Sigmoid colon (tissue), 6 donors: ENCODE measurements at regions not wholly inside any gene's neighbourhood (a gene's known extent, or its start where the extent isn't known, plus 50 kb on each side); places are given as distances from the start of the nearest gene placed in this dataset.

ENCODE experiments used
- DNase-seq: peaks from one replicate; pipeline ENCODE4 v3.0.0-alpha.2; 2019
- H3K27ac ChIP-seq, 4 donors: fragments of 200-600 bp; sonication (generic); one replicate each; pipeline ENCODE4 v1.5.1; 2016 to 2019; ENCODE audit warnings: mild to moderate bottlenecking in 1 of 4
- H3K27me3 ChIP-seq, 3 donors: fragments of 200-600 bp; sonication (generic); one replicate each; pipeline ENCODE4 v1.5.1; 2019; ENCODE audit warnings: mild to moderate bottlenecking in 1 of 3
- H3K36me3 ChIP-seq, 4 donors: fragments of 200-600 bp; sonication (generic); one replicate each; pipeline ENCODE4 v1.5.1; 2016 to 2019
- H3K4me1 ChIP-seq, 4 donors: fragments of 200-600 bp; sonication (generic); one replicate each; pipeline ENCODE4 v1.5.1; 2017 to 2019
- H3K4me3 ChIP-seq, 4 donors: fragments of 200-600 bp; sonication (generic); one replicate each; pipeline ENCODE4 v1.5.1; 2017 to 2019; ENCODE audit warnings: mild to moderate bottlenecking in 2 of 4, moderate library complexity in 1 of 4
- H3K9me3 ChIP-seq, 4 donors: fragments of 200-600 bp in 3 of 4; sonication (generic) in 3 of 4; one replicate each; pipeline versions ENCODE4 v1.5.1 to v1.6.1; 2013 to 2019
- CTCF ChIP-seq, 4 experiments: fragments of 450-650 bp in 3 of 4; fragments of 200-600 bp in 1 of 4; IDR thresholded peaks; one replicate each; pipeline ENCODE4 v1.5.1; 2016 to 2019; ENCODE audit warnings: antibody characterized with exemption in 4 of 4, mild to moderate bottlenecking in 3 of 4, moderate library complexity in 2 of 4
- EP300 ChIP-seq, 4 donors: sonication (generic); formaldehyde crosslinking; IDR thresholded peaks; one replicate each; pipeline ENCODE4 v1.6.1; 2017; ENCODE audit warnings: antibody characterized with exemption in 4 of 4
- POLR2A ChIP-seq, 2 donors: fragments of 450-650 bp; IDR thresholded peaks; one replicate each; pipeline ENCODE4 v1.6.1; 2016; ENCODE audit warnings: antibody characterized with exemption in 2 of 2, mild to moderate bottlenecking in 2 of 2, moderate library complexity in 2 of 2
- POLR2AphosphoS5 ChIP-seq, 4 donors: sonication (generic); formaldehyde crosslinking; IDR thresholded peaks; one replicate each; pipeline ENCODE4 v1.6.1; 2017; ENCODE audit warnings: antibody characterized with exemption in 4 of 4
- WGBS, 2 donors: extraction: QIAGEN DNeasy Blood & Tissue Kit; methylation state at CpG; one replicate each; pipeline ENCODE4 v1.1.7; 2013; 5-methylcytosine and 5-hydroxymethylcytosine counted together
- intact Hi-C: fragments of 100-400 bp; cut with DNase I; formaldehyde crosslinking; loops from one replicate; pipeline ENCODE4 v1.15.1; 2023
- donor health status: healthy with polysubstance abuse.
- donor health status: healthy.

- no peaks in the 10 kb centered on the region for H3K9me3 ChIP-seq
- H3K27ac ChIP-seq: peak overlapping the region in 1 of 4 donors; percentile 28
- intact Hi-C loops: no loop called here
- H3K36me3 ChIP-seq: no peaks in the 10 kb centered on the region
- DNase-seq: peak; percentile 79
- H3K4me3 ChIP-seq: no peak overlapping the region
- WGBS, 2 donors: 11 to 43% methylated on average over 7 of the region's 7 CpGs
- H3K4me1 ChIP-seq: peaks cover 0 to 65% (median 38%) of the 10 kb centered on the region in 4 donors
- H3K27me3 ChIP-seq: no peaks in the 10 kb centered on the region
- TF ChIP-seq CTCF (IDR thresholded peaks at IDR 0.05) (no peak), POLR2A (IDR thresholded peaks at IDR 0.05) (no peak), EP300 (IDR thresholded peaks at IDR 0.05) (peak; percentile 32 to 90 (median 64)), POLR2AphosphoS5 (IDR thresholded peaks at IDR 0.05) (peak; percentile 96 to 100 (median 99))
These were observed 106.4 kb upstream of the KCNG1 start for GRCh38 chr20:51129147-51129776.

GRCh38 chr20:51128198-51128597, 105.3 kb upstream of the KCNG1 start:
- H3K27ac ChIP-seq: no peak overlapping the region
- 65 to 71% methylated on average over 4 of the region's 4 CpGs for WGBS, 2 donors
- intact Hi-C loops: no loop called here
- no peaks in the 10 kb centered on the region for H3K9me3 ChIP-seq
- H3K4me1 ChIP-seq: peaks cover 0 to 74% (median 40%) of the 10 kb centered on the region in 4 donors
- no peak overlapping the region for H3K4me3 ChIP-seq
- H3K36me3 ChIP-seq: no peaks in the 10 kb centered on the region
- no peak for DNase-seq
- no peaks in the 10 kb centered on the region for H3K27me3 ChIP-seq
- TF ChIP-seq EP300 (IDR thresholded peaks at IDR 0.05): no peak
- no peak for TF ChIP-seq POLR2AphosphoS5 (IDR thresholded peaks at IDR 0.05)
- TF ChIP-seq CTCF (IDR thresholded peaks at IDR 0.05): no peak
- TF ChIP-seq POLR2A (IDR thresholded peaks at IDR 0.05): no peak

GRCh38 chr20:51127713-51128112, 104.8 kb upstream of the KCNG1 start:
- TF ChIP-seq EP300 (IDR thresholded peaks at IDR 0.05) (no peak), CTCF (IDR thresholded peaks at IDR 0.05) (no peak), POLR2A (IDR thresholded peaks at IDR 0.05) (no peak), POLR2AphosphoS5 (IDR thresholded peaks at IDR 0.05) (no peak)
- DNase-seq: no peak
- H3K4me1 ChIP-seq: peaks cover 0 to 78% (median 45%) of the 10 kb centered on the region in 4 donors
- H3K27me3 ChIP-seq: no peaks in the 10 kb centered on the region
- H3K36me3 ChIP-seq: no peaks in the 10 kb centered on the region
- intact Hi-C loops: no loop called here
- no peaks in the 10 kb centered on the region for H3K9me3 ChIP-seq
- H3K27ac ChIP-seq: no peak overlapping the region
- 77 to 88% methylated on average over 4 of the region's 4 CpGs for WGBS, 2 donors
- no peak overlapping the region for H3K4me3 ChIP-seq

GRCh38 chr20:51126337-51126736, 103.4 kb upstream of the KCNG1 start:
- no peaks in the 10 kb centered on the region for H3K27me3 ChIP-seq
- H3K4me1 ChIP-seq: peaks cover 0 to 85% (median 57%) of the 10 kb centered on the region in 4 donors
- TF ChIP-seq POLR2AphosphoS5 (IDR thresholded peaks at IDR 0.05) (no peak), CTCF (IDR thresholded peaks at IDR 0.05) (no peak), EP300 (IDR thresholded peaks at IDR 0.05) (no peak), POLR2A (IDR thresholded peaks at IDR 0.05) (no peak)
- no peaks in the 10 kb centered on the region for H3K9me3 ChIP-seq
- WGBS, 2 donors: 44 to 78% methylated on average over 3 of the region's 3 CpGs
- no peak for DNase-seq
- H3K36me3 ChIP-seq: no peaks in the 10 kb centered on the region
- no peak overlapping the region for H3K4me3 ChIP-seq
- peak overlapping the region; percentile 27 to 68 (median 42) for H3K27ac ChIP-seq
- intact Hi-C loops: no loop called here

GRCh38 chr20:51125780-51126179, 102.9 kb upstream of the KCNG1 start:
- DNase-seq: peak; percentile 83
- 76 to 77% methylated on average over 4 of the region's 4 CpGs for WGBS, 2 donors
- H3K4me1 ChIP-seq: peaks cover 0 to 91% (median 63%) of the 10 kb centered on the region in 4 donors
- H3K27ac ChIP-seq: peak overlapping the region; percentile 27 to 68 (median 42)
- intact Hi-C loops: no loop called here
- no peak overlapping the region for H3K4me3 ChIP-seq
- no peaks in the 10 kb centered on the region for H3K36me3 ChIP-seq
- H3K9me3 ChIP-seq: no peaks in the 10 kb centered on the region
- H3K27me3 ChIP-seq: no peaks in the 10 kb centered on the region
- TF ChIP-seq POLR2AphosphoS5 (IDR thresholded peaks at IDR 0.05) (peak; percentile 60 to 92 (median 78)), EP300 (IDR thresholded peaks at IDR 0.05) (peak in 2 of 4 donors; percentile 21 to 45), POLR2A (IDR thresholded peaks at IDR 0.05) (no peak)
